K562 (cell line): ENCODE measurements at regions not wholly inside any gene's neighbourhood (a gene's known extent, or its start where the extent isn't known, plus 50 kb on each side); places are given as distances from the start of the nearest gene placed in this dataset.

Experiments
- ATAC-seq: fragments of 200-7000 bp; cut with Tn5 transposase; 3 replicates; pipeline ENCODE4 v1.9.1; 2020; ENCODE audit warnings: moderate library complexity
- BruUV-seq: library from RNA; stranded (reverse); fragments of 400-500 nt; replicated peaks from 2 replicates; lab custom pipeline; 2021; lab: Mats Ljungman, UMichigan
- CTCF ChIA-PET: fragments of 300-600 bp; formaldehyde crosslinking; extraction: SDS; loops from one replicate; lab custom pipeline; 2021; ENCODE audit warnings: low intra/inter-chr PET ratio; lab: Yijun Ruan, JAX
- POLR2A ChIA-PET: fragments of 300-600, 350-650 bp; sonication (Branson Sonifier 250); formaldehyde crosslinking; extraction: SDS; loops from one replicate; lab custom pipeline; 2021; ENCODE audit warnings: antibody characterized with exemption, inconsistent platforms; lab: Yijun Ruan, JAX
- DNase-seq, 4 experiments: peaks; one replicate each; pipeline versions ENCODE4 v3.0.0 to v3.0.0-alpha.2; 2011 to 2018; ENCODE audit warnings: low spot score in 3 of 4, mixed read lengths in 3 of 4; ENCODE audit errors: extremely low read depth in 1 of 4
- FAIRE-seq: peaks from 2 replicates; lab custom pipeline; 2011; peaks lifted over from hg19 to GRCh38; lab: Jason Lieb, UNC
- H2AFZ ChIP-seq: 2 replicates; pipeline ENCODE4 v1.6.0; 2011; ENCODE audit warnings: low read depth, low read length, control low read depth, inconsistent platforms
- H3K27ac ChIP-seq: fragments of 200-600 bp; 3 replicates; pipeline ENCODE4 v1.8.0; 2011; ENCODE audit warnings: low read depth, mild to moderate bottlenecking, control low read depth, inconsistent platforms, low read length, moderate library complexity, mixed read lengths; ENCODE audit errors: extremely low read depth
- H3K27me3 ChIP-seq, 2 experiments: fragments of 300-600 bp in 1 of 2; 2 replicates in 1 of 2; 3 replicates in 1 of 2; pipeline versions ENCODE4 v1.6.0 to v1.8.0; 2011; ENCODE audit warnings: inconsistent platforms in 2 of 2, low read length in 2 of 2, mild to moderate bottlenecking in 1 of 2, mixed read lengths in 1 of 2, moderate library complexity in 1 of 2; ENCODE audit not compliant: control insufficient read depth in 2 of 2, insufficient read depth in 2 of 2
- H3K36me3 ChIP-seq: fragments of 300-600 bp; 3 replicates; pipeline ENCODE4 v1.8.0; 2011; ENCODE audit warnings: mild to moderate bottlenecking, low read length, inconsistent platforms; ENCODE audit not compliant: control insufficient read depth, insufficient read depth
- H3K4me1 ChIP-seq, 2 experiments: fragments of 200-600 bp in 1 of 2; replicated peaks in 1 of 2; 2 replicates in 1 of 2; 3 replicates in 1 of 2; pipeline versions ENCODE4 v1.5.1 to v1.8.0; 2011; ENCODE audit warnings: inconsistent platforms in 2 of 2, low read length in 2 of 2, mild to moderate bottlenecking in 1 of 2, mixed read lengths in 1 of 2, moderate library complexity in 1 of 2; ENCODE audit not compliant: control insufficient read depth in 2 of 2, insufficient read depth in 2 of 2
- H3K4me2 ChIP-seq: 2 replicates; pipeline ENCODE4 v1.6.1; 2011; ENCODE audit warnings: low read length, control low read depth, inconsistent platforms, mixed read lengths; ENCODE audit not compliant: insufficient read depth
- H3K4me3 ChIP-seq: fragments of 200-600 bp; sonication (generic), shearing (Covaris generic); 2 replicates; pipeline ENCODE4 v1.5.1; 2016; ENCODE audit warnings: control low read depth, inconsistent platforms
- H3K79me2 ChIP-seq: fragments of 200-600 bp; 3 replicates; pipeline ENCODE4 v1.8.0; 2011; ENCODE audit warnings: low read length, inconsistent platforms; ENCODE audit not compliant: control insufficient read depth, insufficient read depth
- H3K9ac ChIP-seq, 2 experiments: 2 replicates each; pipeline versions ENCODE4 v1.6.0 to v1.6.1; 2011; ENCODE audit warnings: low read depth in 2 of 2, low read length in 2 of 2, control low read depth in 1 of 2, inconsistent platforms in 1 of 2, mild to moderate bottlenecking in 1 of 2, mixed read lengths in 1 of 2; ENCODE audit not compliant: insufficient read depth in 1 of 2
- H3K9me1 ChIP-seq: one replicate; pipeline ENCODE4 v1.6.0; 2011; ENCODE audit warnings: inconsistent platforms, mild to moderate bottlenecking, low read length, moderate library complexity; ENCODE audit not compliant: control insufficient read depth, insufficient read depth
- H3K9me3 ChIP-seq: replicated peaks from 2 replicates; pipeline ENCODE4 v1.5.1; 2011; ENCODE audit warnings: low read depth, low read length, inconsistent platforms; ENCODE audit not compliant: control insufficient read depth, insufficient read depth
- H4K20me1 ChIP-seq: replicated peaks from 2 replicates; pipeline ENCODE4 v1.6.1; 2011; ENCODE audit warnings: low read length, inconsistent platforms, mixed read lengths; ENCODE audit not compliant: control insufficient read depth, insufficient read depth
- EP400 ChIP-seq: fragments of 450-650 bp; IDR thresholded peaks from 2 replicates; pipeline ENCODE4 v1.6.1; 2017; ENCODE audit warnings: antibody characterized with exemption, mild to moderate bottlenecking, moderate library complexity
- FOXK1 ChIP-seq: sonication (generic); formaldehyde crosslinking; IDR thresholded peaks from 2 replicates; pipeline ENCODE4 v1.8.0; 2022; ENCODE audit warnings: missing genetic modification reagents, mild to moderate bottlenecking, borderline replicate concordance
- LARP7 ChIP-seq: fragments of 450-650 bp; IDR thresholded peaks from 2 replicates; pipeline ENCODE4 v1.6.1; 2016
- MCM3 ChIP-seq: fragments of 450-650 bp; IDR thresholded peaks from 2 replicates; pipeline ENCODE4 v1.6.1; 2016
- PHB ChIP-seq: fragments of 250-450 bp; sonication (Bioruptor Pico); IDR thresholded peaks from 2 replicates; pipeline ENCODE4 v1.5.0; 2021
- RCOR1 ChIP-seq, 2 experiments: IDR thresholded peaks; 2 replicates each; pipeline ENCODE4 v1.6.1; 2012; ENCODE audit warnings: low read depth in 2 of 2, low read length in 2 of 2, borderline replicate concordance in 1 of 2, improper control_type of control experiment in 1 of 2
- SRF ChIP-seq, 2 experiments: fragments of 250-450, 450-650 bp in 1 of 2; sonication (Bioruptor Pico) in 1 of 2; sonication (generic) in 1 of 2; formaldehyde crosslinking; IDR thresholded peaks; 2 replicates each; pipeline versions ENCODE4 v1.5.0 to v1.5.1; 2020 to 2022; ENCODE audit warnings: mild to moderate bottlenecking in 1 of 2, missing genetic modification reagents in 1 of 2
- TCFL5 ChIP-seq: fragments of 250-450 bp; sonication (Bioruptor Pico); conservative IDR thresholded peaks from 2 replicates; pipeline ENCODE4 v1.6.1; 2021; ENCODE audit warnings: mild to moderate bottlenecking, moderate library complexity, matching md5 sums
- ZNF124 ChIP-seq: sonication (generic); formaldehyde crosslinking; IDR thresholded peaks from 2 replicates; pipeline ENCODE4 v1.8.1; 2022; ENCODE audit warnings: missing genetic modification reagents
- ZNF232 ChIP-seq: sonication (generic); formaldehyde crosslinking; IDR thresholded peaks from 2 replicates; pipeline ENCODE4 v1.8.0; 2022; ENCODE audit warnings: mild to moderate bottlenecking, missing genetic modification reagents
- ZNF583 ChIP-seq: fragments of 250-450 bp; sonication (Bioruptor Pico); IDR thresholded peaks from 2 replicates; pipeline ENCODE4 v1.4.0; 2020
- ZNF778 ChIP-seq: fragments of 450-650 bp; formaldehyde crosslinking; IDR thresholded peaks from 2 replicates; pipeline ENCODE4 v1.4.0; 2020; ENCODE audit warnings: mild to moderate bottlenecking, moderate library complexity
- ZNF785 ChIP-seq: fragments of 250-450 bp; sonication (Bioruptor Pico); IDR thresholded peaks from 2 replicates; pipeline ENCODE4 v1.4.0; 2020; ENCODE audit warnings: mild to moderate bottlenecking
- WGBS: fragments of 100-300 bp; shearing (Covaris generic); methylation state at CpG from one replicate; pipeline ENCODE4 v1.1.6; 2016; ENCODE audit warnings: low coverage, mixed read lengths; ENCODE audit not compliant: insufficient coverage; ENCODE audit errors: missing lambda C conversion rate; 5-methylcytosine and 5-hydroxymethylcytosine counted together
- in situ Hi-C: fragments of 300-500 bp; cut with MboI; formaldehyde crosslinking; loops from 4 replicates; pipeline ENCODE4 v1.15.0; 2018; ENCODE audit warnings: inconsistent platforms, mixed read lengths
- intact Hi-C: fragments of 100-400 bp; cut with micrococcal nuclease; formaldehyde crosslinking; loops from 2 replicates; pipeline ENCODE4 v1.14.2; 2022
- TF ChIP-seq, protein P1 (sequence below): fragments of 250-450 bp; sonication (Bioruptor Pico); IDR thresholded peaks from 2 replicates; pipeline ENCODE4 v1.5.0; 2022; ENCODE audit warnings: mild to moderate bottlenecking
- TF ChIP-seq, protein P2 (sequence below), 2 experiments: fragments of 250-450 bp in 1 of 2; fragments of 450-650 bp in 1 of 2; sonication (Bioruptor Pico) in 1 of 2; IDR thresholded peaks; 2 replicates each; pipeline versions ENCODE4 v1.6.1 to v1.8.0; 2016 to 2021; ENCODE audit warnings: mild to moderate bottlenecking in 2 of 2, moderate library complexity in 2 of 2, missing compliant biosample characterization in 1 of 2, missing genetic modification characterization in 1 of 2
- TF ChIP-seq, protein P3 (sequence below): sonication (generic); formaldehyde crosslinking; IDR thresholded peaks from 2 replicates; pipeline ENCODE4 v1.8.1; 2022; ENCODE audit warnings: missing genetic modification reagents
- TF ChIP-seq, protein P4 (sequence below): fragments of 250-450 bp; sonication (Bioruptor Pico); IDR thresholded peaks from 2 replicates; pipeline ENCODE4 v1.8.0; 2022; ENCODE audit warnings: moderate library complexity, mild to moderate bottlenecking, inconsistent platforms
- TF ChIP-seq, protein P5 (sequence below): fragments of 450-650 bp; formaldehyde crosslinking; IDR thresholded peaks from 2 replicates; pipeline ENCODE4 v1.4.0; 2020; ENCODE audit warnings: mild to moderate bottlenecking, mixed read lengths

DNA sequence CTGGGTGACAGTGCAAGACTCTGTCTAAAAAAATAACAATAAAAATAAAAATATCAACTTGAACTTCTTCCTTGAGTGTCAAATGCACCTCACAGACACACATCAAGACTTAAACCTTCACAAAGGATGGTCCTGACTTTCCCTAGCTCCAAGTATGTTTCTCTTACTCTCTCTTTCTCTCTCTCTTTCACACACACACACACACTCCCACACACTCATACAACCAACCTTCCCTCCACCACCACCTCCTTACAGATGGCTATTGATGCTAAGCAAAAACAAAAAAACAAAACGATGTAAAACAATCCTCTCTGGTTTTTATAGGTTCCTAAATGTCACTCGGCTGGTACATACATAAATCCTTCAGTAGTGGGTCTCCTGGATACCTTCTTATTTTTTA, 67.4 kb upstream of the ACVR2A start:
- ATAC-seq (no peak), FAIRE-seq (no peak), DNase-seq (no peak)
- WGBS, result 0% methylated on average over 2 of the region's 2 CpGs
- H3K9ac ChIP-seq, result no peak overlapping the region
- no peaks in the 10 kb centered on the region; a peak in 2 of 5 replicates for H3K4me1 ChIP-seq
- no peak overlapping the region for H3K4me2 ChIP-seq
- intact Hi-C loops (no loop called here), in situ Hi-C loops (no loop called here)
- no peak overlapping the region for H2AFZ ChIP-seq
- no TSS peak for BruUV-seq
- ChIA-PET POLR2A (no interaction called here), CTCF (no interaction called here)
- H3K9me1 ChIP-seq, result no peaks in the 10 kb centered on the region
- H3K27me3 ChIP-seq, result no peaks in the 10 kb centered on the region
- H3K27ac ChIP-seq, result no peak overlapping the region
- H3K9me3 ChIP-seq, result no peaks in the 10 kb centered on the region
- H3K4me3 ChIP-seq, result no peak overlapping the region
- no peaks in the 10 kb centered on the region for H3K79me2 ChIP-seq
- no peaks in the 10 kb centered on the region for H4K20me1 ChIP-seq
- H3K36me3 ChIP-seq, result no peaks in the 10 kb centered on the region
- no peak for TF ChIP-seq ZNF124 (CRISPR knock-in tag)
- no peak for TF ChIP-seq ZNF232 (CRISPR knock-in tag)
- no peak for TF ChIP-seq TCFL5
- TF ChIP-seq, protein P1, sequence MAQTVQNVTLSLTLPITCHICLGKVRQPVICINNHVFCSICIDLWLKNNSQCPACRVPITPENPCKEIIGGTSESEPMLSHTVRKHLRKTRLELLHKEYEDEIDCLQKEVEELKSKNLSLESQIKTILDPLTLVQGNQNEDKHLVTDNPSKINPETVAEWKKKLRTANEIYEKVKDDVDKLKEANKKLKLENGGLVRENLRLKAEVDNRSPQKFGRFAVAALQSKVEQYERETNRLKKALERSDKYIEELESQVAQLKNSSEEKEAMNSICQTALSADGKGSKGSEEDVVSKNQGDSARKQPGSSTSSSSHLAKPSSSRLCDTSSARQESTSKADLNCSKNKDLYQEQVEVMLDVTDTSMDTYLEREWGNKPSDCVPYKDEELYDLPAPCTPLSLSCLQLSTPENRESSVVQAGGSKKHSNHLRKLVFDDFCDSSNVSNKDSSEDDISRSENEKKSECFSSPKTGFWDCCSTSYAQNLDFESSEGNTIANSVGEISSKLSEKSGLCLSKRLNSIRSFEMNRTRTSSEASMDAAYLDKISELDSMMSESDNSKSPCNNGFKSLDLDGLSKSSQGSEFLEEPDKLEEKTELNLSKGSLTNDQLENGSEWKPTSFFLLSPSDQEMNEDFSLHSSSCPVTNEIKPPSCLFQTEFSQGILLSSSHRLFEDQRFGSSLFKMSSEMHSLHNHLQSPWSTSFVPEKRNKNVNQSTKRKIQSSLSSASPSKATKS (CRISPR knock-in tag), result no peak
- no peak for TF ChIP-seq FOXK1 (CRISPR knock-in tag)
- TF ChIP-seq PHB (CRISPR knock-in tag), result no peak
- TF ChIP-seq, protein P2, sequence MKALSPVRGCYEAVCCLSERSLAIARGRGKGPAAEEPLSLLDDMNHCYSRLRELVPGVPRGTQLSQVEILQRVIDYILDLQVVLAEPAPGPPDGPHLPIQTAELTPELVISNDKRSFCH (CRISPR knock-in tag; IDR thresholded peaks at IDR 0.05), result no peak
- TF ChIP-seq, protein P2 (tag; IDR thresholded peaks at IDR 0.05), result no peak
- TF ChIP-seq RCOR1 (IDR thresholded peaks at IDR 0.05; ENCODE audit: borderline replicate concordance in 1 of 2, low read depth in 2 of 2, low read length in 2 of 2), result no peak
- no peak for TF ChIP-seq ZNF583 (CRISPR knock-in tag)
- TF ChIP-seq, protein P3, sequence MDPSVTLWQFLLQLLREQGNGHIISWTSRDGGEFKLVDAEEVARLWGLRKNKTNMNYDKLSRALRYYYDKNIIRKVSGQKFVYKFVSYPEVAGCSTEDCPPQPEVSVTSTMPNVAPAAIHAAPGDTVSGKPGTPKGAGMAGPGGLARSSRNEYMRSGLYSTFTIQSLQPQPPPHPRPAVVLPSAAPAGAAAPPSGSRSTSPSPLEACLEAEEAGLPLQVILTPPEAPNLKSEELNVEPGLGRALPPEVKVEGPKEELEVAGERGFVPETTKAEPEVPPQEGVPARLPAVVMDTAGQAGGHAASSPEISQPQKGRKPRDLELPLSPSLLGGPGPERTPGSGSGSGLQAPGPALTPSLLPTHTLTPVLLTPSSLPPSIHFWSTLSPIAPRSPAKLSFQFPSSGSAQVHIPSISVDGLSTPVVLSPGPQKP (CRISPR knock-in tag), result no peak
- TF ChIP-seq, protein P4, sequence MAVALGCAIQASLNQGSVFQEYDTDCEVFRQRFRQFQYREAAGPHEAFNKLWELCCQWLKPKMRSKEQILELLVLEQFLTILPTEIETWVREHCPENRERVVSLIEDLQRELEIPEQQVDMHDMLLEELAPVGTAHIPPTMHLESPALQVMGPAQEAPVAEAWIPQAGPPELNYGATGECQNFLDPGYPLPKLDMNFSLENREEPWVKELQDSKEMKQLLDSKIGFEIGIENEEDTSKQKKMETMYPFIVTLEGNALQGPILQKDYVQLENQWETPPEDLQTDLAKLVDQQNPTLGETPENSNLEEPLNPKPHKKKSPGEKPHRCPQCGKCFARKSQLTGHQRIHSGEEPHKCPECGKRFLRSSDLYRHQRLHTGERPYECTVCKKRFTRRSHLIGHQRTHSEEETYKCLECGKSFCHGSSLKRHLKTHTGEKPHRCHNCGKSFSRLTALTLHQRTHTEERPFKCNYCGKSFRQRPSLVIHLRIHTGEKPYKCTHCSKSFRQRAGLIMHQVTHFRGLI (CRISPR knock-in tag), result no peak
- no peak for TF ChIP-seq ZNF785
- TF ChIP-seq ZNF778, result no peak
- no peak for TF ChIP-seq EP400
- no peak for TF ChIP-seq MCM3
- no peak for TF ChIP-seq SRF (CRISPR knock-in tag; IDR thresholded peaks at IDR 0.05)
- TF ChIP-seq, protein P5, sequence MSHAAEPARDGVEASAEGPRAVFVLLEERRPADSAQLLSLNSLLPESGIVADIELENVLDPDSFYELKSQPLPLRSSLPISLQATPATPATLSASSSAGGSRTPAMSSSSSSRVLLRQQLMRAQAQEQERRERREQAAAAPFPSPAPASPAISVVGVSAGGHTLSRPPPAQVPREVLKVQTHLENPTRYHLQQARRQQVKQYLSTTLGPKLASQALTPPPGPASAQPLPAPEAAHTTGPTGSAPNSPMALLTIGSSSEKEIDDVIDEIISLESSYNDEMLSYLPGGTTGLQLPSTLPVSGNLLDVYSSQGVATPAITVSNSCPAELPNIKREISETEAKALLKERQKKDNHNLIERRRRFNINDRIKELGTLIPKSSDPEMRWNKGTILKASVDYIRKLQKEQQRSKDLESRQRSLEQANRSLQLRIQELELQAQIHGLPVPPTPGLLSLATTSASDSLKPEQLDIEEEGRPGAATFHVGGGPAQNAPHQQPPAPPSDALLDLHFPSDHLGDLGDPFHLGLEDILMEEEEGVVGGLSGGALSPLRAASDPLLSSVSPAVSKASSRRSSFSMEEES (CRISPR knock-in tag), result no peak
- TF ChIP-seq LARP7, result no peak
